Astrocyte of the spinal cord (primary cell): ENCODE measurements at regions not wholly inside any gene's neighbourhood (a gene's known extent, or its start where the extent isn't known, plus 50 kb on each side); places are given as distances from the start of the nearest gene placed in this dataset.

Experiments
- DNase-seq: peaks from one replicate; pipeline ENCODE4 v3.0.0; 2011; ENCODE audit warnings: low read depth, low spot score
- H3K4me3 ChIP-seq: 2 replicates; pipeline ENCODE4 v1.5.1; 2011; ENCODE audit warnings: low read depth, mild to moderate bottlenecking, low read length, moderate library complexity
- CTCF ChIP-seq: IDR thresholded peaks from 2 replicates; pipeline ENCODE4 v1.5.1; 2012; ENCODE audit warnings: low read depth, mild to moderate bottlenecking, low read length, inconsistent platforms
- in situ Hi-C: cut with HindIII; loops from 2 replicates; pipeline ENCODE4 v1.10.0; 2017; ENCODE audit warnings: low sequenced_read_pairs

GRCh38 chrX:130995439-130995838 lies 62.7 kb upstream of the ARHGAP36 start:
- TF ChIP-seq CTCF: no peak
- no peak for DNase-seq
- in situ Hi-C loops: no loop called here

DNA sequence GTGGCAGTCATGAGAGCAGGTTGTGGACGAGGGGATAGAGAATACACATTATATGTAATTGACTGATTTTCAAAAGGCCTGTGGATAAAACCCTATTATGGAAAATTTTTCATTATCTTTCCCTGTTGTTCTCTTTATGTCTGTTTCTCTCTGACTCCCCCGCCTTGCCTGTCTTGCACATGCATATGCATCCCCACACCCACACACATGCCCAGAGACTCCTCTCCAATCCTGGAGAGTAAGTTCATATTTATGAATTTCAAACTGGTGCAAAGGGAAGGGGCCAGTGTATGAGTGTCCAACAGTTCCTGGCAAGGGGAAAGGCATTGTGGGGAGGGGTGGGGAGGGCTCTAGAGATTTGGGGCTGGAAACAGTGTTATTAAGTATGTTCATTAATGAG lies 60.8 kb upstream of the ARHGAP36 start:
- DNase-seq: no peak
- no peak for TF ChIP-seq CTCF
- in situ Hi-C loops: no loop called here
- H3K4me3 ChIP-seq: no peak overlapping the region

More at GRCh38 chrX:130995439-130995838, 62.7 kb upstream of the ARHGAP36 start:
- no peak overlapping the region for H3K4me3 ChIP-seq

DNA sequence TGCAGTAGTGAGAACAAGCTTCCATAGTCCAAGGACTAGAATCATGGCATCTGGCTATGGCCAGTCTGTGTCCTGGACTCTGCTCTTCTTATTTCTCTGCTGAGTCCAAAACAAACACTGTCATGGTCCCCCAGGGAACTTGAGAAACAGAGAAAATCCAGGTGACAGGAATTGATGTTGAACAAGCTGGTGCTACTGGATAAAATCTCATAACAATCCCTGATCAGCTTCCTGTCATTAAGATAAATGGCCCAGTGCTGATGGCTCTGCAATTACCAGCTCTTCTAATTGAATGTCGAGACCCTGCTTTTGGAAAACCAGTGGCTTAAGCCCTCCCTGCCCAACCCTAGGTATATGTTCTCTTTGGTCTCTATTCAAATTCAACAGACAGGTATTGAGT lies 58.8 kb upstream of the ARHGAP36 start:
- in situ Hi-C loops: no loop called here
- no peak overlapping the region for H3K4me3 ChIP-seq
- no peak for TF ChIP-seq CTCF
- DNase-seq: no peak
